GM12878 (cell line): ENCODE measurements at regions not wholly inside any gene's neighbourhood (a gene's known extent, or its start where the extent isn't known, plus 50 kb on each side); places are given as distances from the start of the nearest gene placed in this dataset.

Experiments
- ATAC-seq: fragments of 200-7000 bp; cut with Tn5 transposase; 3 replicates; pipeline ENCODE4 v1.9.1; 2020; ENCODE audit warnings: mild to moderate bottlenecking, moderate library complexity
- BruUV-seq: library from RNA; stranded (reverse); fragments of 400-500 nt; replicated peaks from 2 replicates; lab custom pipeline; 2021; lab: Mats Ljungman, UMichigan
- CTCF ChIA-PET: fragments of 300-600 bp; sonication (Branson Sonifier 250); formaldehyde crosslinking; extraction: SDS; loops from one replicate; lab custom pipeline; 2021; ENCODE audit warnings: inconsistent platforms; lab: Yijun Ruan, JAX
- POLR2A ChIA-PET: fragments of 350-600 bp; formaldehyde crosslinking; extraction: SDS; loops from one replicate; lab custom pipeline; 2021; ENCODE audit warnings: inconsistent platforms; lab: Charles Lee
- RAD21 ChIA-PET: fragments of 300-600 bp; sonication (Branson Sonifier 250); formaldehyde crosslinking; loops from one replicate; lab custom pipeline; 2023; ENCODE audit warnings: antibody characterized with exemption; ENCODE audit not compliant: unreplicated experiment; lab: Charles Lee
- SMC1A ChIA-PET: fragments of 300-600 bp; sonication (Branson Sonifier 250); formaldehyde crosslinking; loops from one replicate; lab custom pipeline; 2023; ENCODE audit not compliant: unreplicated experiment, uncharacterized antibody; lab: Charles Lee
- DNase-seq: peaks from one replicate; pipeline ENCODE4 v3.0.0-alpha.2; 2011; ENCODE audit warnings: low read depth, low spot score
- FAIRE-seq: peaks from 3 replicates; lab custom pipeline; 2011; peaks lifted over from hg19 to GRCh38; lab: Jason Lieb, UNC
- H2AFZ ChIP-seq: 2 replicates; pipeline ENCODE4 v1.6.0; 2011; ENCODE audit warnings: low read depth, low read length, control low read depth; ENCODE audit not compliant: control insufficient read depth
- H3K27ac ChIP-seq: 2 replicates; pipeline ENCODE4 v1.5.1; 2011; ENCODE audit warnings: control low read depth; ENCODE audit not compliant: control insufficient read depth, insufficient read depth
- H3K27me3 ChIP-seq, 2 experiments: replicated peaks in 1 of 2; 2 replicates each; pipeline versions ENCODE4 v1.6.0 to v1.6.1; 2011; ENCODE audit warnings: low read length in 1 of 2; ENCODE audit not compliant: control insufficient read depth in 2 of 2, insufficient read depth in 2 of 2
- H3K36me3 ChIP-seq, 2 experiments: 2 replicates each; pipeline ENCODE4 v1.5.1; 2011; ENCODE audit warnings: low read length in 1 of 2; ENCODE audit not compliant: control insufficient read depth in 2 of 2, insufficient read depth in 2 of 2
- H3K4me1 ChIP-seq: 2 replicates; pipeline ENCODE4 v1.6.1; 2011; ENCODE audit warnings: mild to moderate bottlenecking, low read length, moderate library complexity, mixed read lengths; ENCODE audit not compliant: control insufficient read depth, insufficient read depth
- H3K4me2 ChIP-seq: 2 replicates; pipeline ENCODE4 v1.6.0; 2011; ENCODE audit warnings: control low read depth; ENCODE audit not compliant: control insufficient read depth, insufficient read depth
- H3K4me3 ChIP-seq: fragments of 200-600 bp; sonication (generic); 2 replicates; pipeline ENCODE4 v1.5.1; 2016
- H3K79me2 ChIP-seq: 2 replicates; pipeline ENCODE4 v1.6.0; 2011; ENCODE audit warnings: low read length; ENCODE audit not compliant: control insufficient read depth, insufficient read depth
- H3K9ac ChIP-seq: 2 replicates; pipeline ENCODE4 v1.8.0; 2011; ENCODE audit warnings: low read length, control low read depth, mixed read lengths; ENCODE audit not compliant: control insufficient read depth, insufficient read depth
- H3K9me3 ChIP-seq: replicated peaks from 3 replicates; pipeline ENCODE4 v1.5.1; 2011; ENCODE audit warnings: mild to moderate bottlenecking, low read length; ENCODE audit not compliant: control insufficient read depth, insufficient read depth
- H4K20me1 ChIP-seq: 2 replicates; pipeline ENCODE4 v1.6.0; 2011; ENCODE audit not compliant: control insufficient read depth, insufficient read depth
- BCL11A ChIP-seq: IDR thresholded peaks from 2 replicates; pipeline ENCODE4 v1.6.1; 2011; ENCODE audit warnings: low read depth, low read length
- CEBPB ChIP-seq, 2 experiments: fragments of 150-350 bp in 1 of 2; IDR thresholded peaks; 2 replicates each; pipeline ENCODE4 v1.6.1; 2012 to 2014; ENCODE audit warnings: low read depth in 2 of 2, low read length in 2 of 2, borderline replicate concordance in 1 of 2, inconsistent platforms in 1 of 2
- FOXK2 ChIP-seq: fragments of 450-650 bp; IDR thresholded peaks from 2 replicates; pipeline ENCODE4 v1.6.1; 2017; ENCODE audit warnings: mild to moderate bottlenecking, moderate library complexity
- FOXM1 ChIP-seq: IDR thresholded peaks from 2 replicates; pipeline ENCODE4 v1.6.1; 2012; ENCODE audit warnings: low read depth, mild to moderate bottlenecking, inconsistent platforms, low read length, moderate library complexity
- IKZF2 ChIP-seq, 2 experiments: fragments of 450-650 bp; IDR thresholded peaks; 2 replicates each; pipeline ENCODE4 v1.6.1; 2017; ENCODE audit warnings: mild to moderate bottlenecking in 2 of 2, moderate library complexity in 2 of 2
- POLR2AphosphoS2 ChIP-seq: IDR thresholded peaks from 2 replicates; pipeline ENCODE4 v1.6.1; 2011; ENCODE audit warnings: low read depth, mild to moderate bottlenecking, low read length, improper control_type of control experiment, moderate library complexity
- USF1 ChIP-seq: IDR thresholded peaks from 2 replicates; pipeline ENCODE4 v1.6.1; 2011; ENCODE audit warnings: borderline replicate concordance, low read depth, mild to moderate bottlenecking, moderate library complexity, mixed read lengths, low read length; ENCODE audit not compliant: insufficient read depth; ENCODE audit errors: extremely low read length
- ZBTB40 ChIP-seq: fragments of 450-650 bp; IDR thresholded peaks from 2 replicates; pipeline ENCODE4 v1.6.1; 2016; ENCODE audit warnings: mild to moderate bottlenecking, moderate library complexity, borderline replicate concordance
- WGBS: methylation state at CpG from one replicate; pipeline ENCODE4 v1.1.6; 2016; ENCODE audit warnings: low lambda C conversion rate; ENCODE audit not compliant: insufficient replicate concordance, insufficient coverage; ENCODE audit errors: missing lambda C conversion rate; 5-methylcytosine and 5-hydroxymethylcytosine counted together
- in situ Hi-C: fragments of 300-500 bp; cut with MboI; formaldehyde crosslinking; loops from 9 replicates; pipeline ENCODE4 v1.14.3; 2018; ENCODE audit warnings: mixed read lengths
- intact Hi-C: fragments of 100-400 bp; cut with micrococcal nuclease; formaldehyde crosslinking; loops from one replicate; pipeline ENCODE4 v1.14.2; 2022; ENCODE audit not compliant: unreplicated experiment
- TF ChIP-seq, protein P1 (sequence below): fragments of 450-650 bp; IDR thresholded peaks from 2 replicates; pipeline ENCODE4 v1.6.1; 2017; ENCODE audit warnings: mild to moderate bottlenecking, moderate library complexity

GRCh38 chr1:24263211-24263610 is 55.9 kb upstream of the GRHL3 start:
- no peak overlapping the region for H3K27ac ChIP-seq
- ChIA-PET CTCF (no interaction called here), SMC1A (interaction anchor here (0.6 kb wide), 2 partner anchors 149 to 413 kb away, joined by 3 read pairs; no protein-coding TSS in a partner anchor), RAD21 (no interaction called here), POLR2A (no interaction called here)
- 34% methylated on average over 4 of the region's 4 CpGs for WGBS
- no peak overlapping the region for H3K9ac ChIP-seq
- no peaks in the 10 kb centered on the region for H3K4me1 ChIP-seq
- no TSS peak for BruUV-seq
- H3K4me3 ChIP-seq = no peak overlapping the region
- no peaks in the 10 kb centered on the region for H3K9me3 ChIP-seq
- ATAC-seq (no peak), DNase-seq (no peak), FAIRE-seq (no peak)
- no peaks in the 10 kb centered on the region for H3K36me3 ChIP-seq
- no peaks in the 10 kb centered on the region for H3K79me2 ChIP-seq
- no peaks in the 10 kb centered on the region for H4K20me1 ChIP-seq
- no peak overlapping the region for H3K4me2 ChIP-seq
- no peak overlapping the region for H2AFZ ChIP-seq
- no peak for TF ChIP-seq FOXM1
- TF ChIP-seq USF1 = no peak
- no peak for TF ChIP-seq FOXK2
- TF ChIP-seq ZBTB40 = no peak
- TF ChIP-seq IKZF2 (IDR thresholded peaks at IDR 0.05) = no peak
- TF ChIP-seq, protein P1, sequence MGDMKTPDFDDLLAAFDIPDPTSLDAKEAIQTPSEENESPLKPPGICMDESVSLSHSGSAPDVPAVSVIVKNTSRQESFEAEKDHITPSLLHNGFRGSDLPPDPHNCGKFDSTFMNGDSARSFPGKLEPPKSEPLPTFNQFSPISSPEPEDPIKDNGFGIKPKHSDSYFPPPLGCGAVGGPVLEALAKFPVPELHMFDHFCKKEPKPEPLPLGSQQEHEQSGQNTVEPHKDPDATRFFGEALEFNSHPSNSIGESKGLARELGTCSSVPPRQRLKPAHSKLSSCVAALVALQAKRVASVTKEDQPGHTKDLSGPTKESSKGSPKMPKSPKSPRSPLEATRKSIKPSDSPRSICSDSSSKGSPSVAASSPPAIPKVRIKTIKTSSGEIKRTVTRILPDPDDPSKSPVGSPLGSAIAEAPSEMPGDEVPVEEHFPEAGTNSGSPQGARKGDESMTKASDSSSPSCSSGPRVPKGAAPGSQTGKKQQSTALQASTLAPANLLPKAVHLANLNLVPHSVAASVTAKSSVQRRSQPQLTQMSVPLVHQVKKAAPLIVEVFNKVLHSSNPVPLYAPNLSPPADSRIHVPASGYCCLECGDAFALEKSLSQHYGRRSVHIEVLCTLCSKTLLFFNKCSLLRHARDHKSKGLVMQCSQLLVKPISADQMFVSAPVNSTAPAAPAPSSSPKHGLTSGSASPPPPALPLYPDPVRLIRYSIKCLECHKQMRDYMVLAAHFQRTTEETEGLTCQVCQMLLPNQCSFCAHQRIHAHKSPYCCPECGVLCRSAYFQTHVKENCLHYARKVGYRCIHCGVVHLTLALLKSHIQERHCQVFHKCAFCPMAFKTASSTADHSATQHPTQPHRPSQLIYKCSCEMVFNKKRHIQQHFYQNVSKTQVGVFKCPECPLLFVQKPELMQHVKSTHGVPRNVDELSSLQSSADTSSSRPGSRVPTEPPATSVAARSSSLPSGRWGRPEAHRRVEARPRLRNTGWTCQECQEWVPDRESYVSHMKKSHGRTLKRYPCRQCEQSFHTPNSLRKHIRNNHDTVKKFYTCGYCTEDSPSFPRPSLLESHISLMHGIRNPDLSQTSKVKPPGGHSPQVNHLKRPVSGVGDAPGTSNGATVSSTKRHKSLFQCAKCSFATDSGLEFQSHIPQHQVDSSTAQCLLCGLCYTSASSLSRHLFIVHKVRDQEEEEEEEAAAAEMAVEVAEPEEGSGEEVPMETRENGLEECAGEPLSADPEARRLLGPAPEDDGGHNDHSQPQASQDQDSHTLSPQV = no peak
- no peak for TF ChIP-seq CEBPB (IDR thresholded peaks at IDR 0.05; ENCODE audit: borderline replicate concordance in 1 of 2, low read depth in 2 of 2, low read length in 2 of 2)
- TF ChIP-seq POLR2AphosphoS2 = no peak
- no peak for TF ChIP-seq BCL11A
- intact Hi-C loops = no loop called here
- in situ Hi-C loops = no loop called here
- H3K27me3 ChIP-seq = peaks cover 0 to 4% of the 10 kb centered on the region in 2 experiments; a peak in 3 of 4 replicates
